HG02870 (cell line): ENCODE measurements at regions not wholly inside any gene's neighbourhood (a gene's known extent, or its start where the extent isn't known, plus 50 kb on each side); places are given as distances from the start of the nearest gene placed in this dataset.
"Not testable (repeated sequence)": the region's sequence is repeated elsewhere in the genome, so short reads cannot be mapped to it uniquely, and the experiment has no call there.

Experiments
- ATAC-seq: cut with Tn5 transposase; IDR thresholded peaks from one replicate; pipeline ENCODE4 v1.9.1; 2021; ENCODE audit warnings: mild to moderate bottlenecking, moderate library complexity; ENCODE audit not compliant: unreplicated experiment

- ATAC-seq = no peak
Measured at GRCh38 chr3:95227092-95227491, 1164.2 kb downstream of the NSUN3 start.

- no peak for ATAC-seq
Measured at GRCh38 chr3:95228416-95228815, 1165.6 kb downstream of the NSUN3 start.

GRCh38 chr3:95235916-95236315, 1173.1 kb downstream of the NSUN3 start:
- ATAC-seq = no peak

- ATAC-seq = no peak
Measured at GRCh38 chr3:95237783-95238182, 1174.9 kb downstream of the NSUN3 start.

- no peak for ATAC-seq
Measured at GRCh38 chr3:95240395-95240794, 1177.5 kb downstream of the NSUN3 start.

- not testable (repeated sequence) for ATAC-seq
Measured at GRCh38 chr3:95241256-95241655, 1178.4 kb downstream of the NSUN3 start.

GRCh38 chr3:95246413-95246812, 1183.6 kb downstream of the NSUN3 start:
- ATAC-seq = no peak

GRCh38 chr3:95254061-95254460, 1191.2 kb downstream of the NSUN3 start:
- ATAC-seq = no peak

- ATAC-seq = no peak
Measured at GRCh38 chr3:95254758-95255157, 1191.9 kb downstream of the NSUN3 start.

- no peak for ATAC-seq
Measured at GRCh38 chr3:95265129-95265528, 1202.3 kb downstream of the NSUN3 start.

GRCh38 chr3:95271395-95271794, 1208.5 kb downstream of the NSUN3 start:
- no peak for ATAC-seq

- ATAC-seq = no peak
Measured at GRCh38 chr3:95272166-95272565, 1209.3 kb downstream of the NSUN3 start.

- no peak for ATAC-seq
Measured at GRCh38 chr3:95272781-95273180, 1209.9 kb downstream of the NSUN3 start.

- ATAC-seq = no peak
Measured at GRCh38 chr3:95277613-95278012, 1214.8 kb downstream of the NSUN3 start.

GRCh38 chr3:95280711-95281352, 1218.0 kb downstream of the NSUN3 start:
- no peak for ATAC-seq

GRCh38 chr3:95289295-95289694, 1226.4 kb downstream of the NSUN3 start:
- no peak for ATAC-seq

GRCh38 chr3:95297581-95297980, 1234.7 kb downstream of the NSUN3 start:
- no peak for ATAC-seq

GRCh38 chr3:95302044-95302443, 1239.2 kb downstream of the NSUN3 start:
- no peak for ATAC-seq

- ATAC-seq = no peak
Measured at GRCh38 chr3:95310560-95310959, 1247.7 kb downstream of the NSUN3 start.

GRCh38 chr3:95311272-95311671, 1248.4 kb downstream of the NSUN3 start:
- no peak for ATAC-seq

GRCh38 chr3:95312650-95313049, 1249.8 kb downstream of the NSUN3 start:
- no peak for ATAC-seq

GRCh38 chr3:95319921-95320494, 1257.1 kb downstream of the NSUN3 start:
- ATAC-seq = no peak

- no peak for ATAC-seq
Measured at GRCh38 chr3:95327478-95327877, 1264.6 kb downstream of the NSUN3 start.
